Lung (tissue), 11 donors: ENCODE measurements at regions not wholly inside any gene's neighbourhood (a gene's known extent, or its start where the extent isn't known, plus 50 kb on each side); places are given as distances from the start of the nearest gene placed in this dataset.

ENCODE experiments used
- ATAC-seq: fragments of 200-7000 bp; cut with Tn5 transposase; one replicate; pipeline ENCODE4 v1.9.1; 2020; ENCODE audit warnings: moderate number of reproducible peaks; ENCODE audit not compliant: insufficient read depth, low FRiP score
- DNase-seq, 3 donors: peaks; one replicate each; pipeline ENCODE4 v3.0.0-alpha.2; 2013 to 2017
- H3K27ac ChIP-seq, 2 donors: one replicate each; pipeline ENCODE4 v1.5.1; 2013; ENCODE audit warnings: mild to moderate bottlenecking in 2 of 2, moderate library complexity in 2 of 2, control low read depth in 1 of 2, inconsistent platforms in 1 of 2, low read depth in 1 of 2, low read length in 1 of 2
- H3K27me3 ChIP-seq, 3 donors: one replicate each; pipeline ENCODE4 v1.5.1; 2013; ENCODE audit warnings: low read length in 2 of 3; ENCODE audit not compliant: control insufficient read depth in 3 of 3, insufficient read depth in 3 of 3
- H3K36me3 ChIP-seq, 4 donors: one replicate each; pipeline ENCODE4 v1.5.1; 2013; ENCODE audit warnings: low read length in 4 of 4, mild to moderate bottlenecking in 1 of 4, moderate library complexity in 1 of 4; ENCODE audit not compliant: control insufficient read depth in 4 of 4, insufficient read depth in 4 of 4
- H3K4me1 ChIP-seq, 5 donors: one replicate each; pipeline ENCODE4 v1.5.1; 2013; ENCODE audit warnings: low read length in 5 of 5, mild to moderate bottlenecking in 2 of 5, moderate library complexity in 1 of 5; ENCODE audit not compliant: control insufficient read depth in 5 of 5, insufficient read depth in 5 of 5
- H3K4me3 ChIP-seq: one replicate; pipeline ENCODE4 v1.5.1; 2013; ENCODE audit warnings: mild to moderate bottlenecking, control low read depth, moderate library complexity
- H3K9ac ChIP-seq, 2 donors: one replicate each; pipeline ENCODE4 v1.5.1; 2013; ENCODE audit warnings: low read length in 2 of 2, control low read depth in 1 of 2; ENCODE audit not compliant: insufficient read depth in 1 of 2
- H3K9me3 ChIP-seq, 4 donors: one replicate each; pipeline ENCODE4 v1.5.1; 2013; ENCODE audit warnings: low read length in 3 of 4, mild to moderate bottlenecking in 1 of 4, moderate library complexity in 1 of 4; ENCODE audit not compliant: control insufficient read depth in 4 of 4, insufficient read depth in 3 of 4
- WGBS, 2 donors: extraction: QIAGEN DNeasy Blood & Tissue Kit; methylation state at CpG; one replicate each; pipeline ENCODE4 v1.1.7; 2013; 5-methylcytosine and 5-hydroxymethylcytosine counted together
- TF ChIP-seq, protein P1 (sequence below): IDR thresholded peaks from 2 replicates; pipeline ENCODE4 v1.5.1; 2012; ENCODE audit warnings: mild to moderate bottlenecking; ENCODE audit errors: control extremely low read depth, extremely low read depth
- donor health status: control.
- donor health status: control.
- donor health status: Bipolar disorder and iron deficiency.
- donor health status: healthy.
- donor health status: DM: yes; HTN: yes; CAD: no.

GRCh38 chr12:85550924-85551323 is 270.9 kb downstream of the ALX1 start:
- 83 to 84% methylated on average over 2 of the region's 2 CpGs for WGBS, 2 donors
- no peaks in the 10 kb centered on the region for H3K27me3 ChIP-seq
- TF ChIP-seq, protein P1, sequence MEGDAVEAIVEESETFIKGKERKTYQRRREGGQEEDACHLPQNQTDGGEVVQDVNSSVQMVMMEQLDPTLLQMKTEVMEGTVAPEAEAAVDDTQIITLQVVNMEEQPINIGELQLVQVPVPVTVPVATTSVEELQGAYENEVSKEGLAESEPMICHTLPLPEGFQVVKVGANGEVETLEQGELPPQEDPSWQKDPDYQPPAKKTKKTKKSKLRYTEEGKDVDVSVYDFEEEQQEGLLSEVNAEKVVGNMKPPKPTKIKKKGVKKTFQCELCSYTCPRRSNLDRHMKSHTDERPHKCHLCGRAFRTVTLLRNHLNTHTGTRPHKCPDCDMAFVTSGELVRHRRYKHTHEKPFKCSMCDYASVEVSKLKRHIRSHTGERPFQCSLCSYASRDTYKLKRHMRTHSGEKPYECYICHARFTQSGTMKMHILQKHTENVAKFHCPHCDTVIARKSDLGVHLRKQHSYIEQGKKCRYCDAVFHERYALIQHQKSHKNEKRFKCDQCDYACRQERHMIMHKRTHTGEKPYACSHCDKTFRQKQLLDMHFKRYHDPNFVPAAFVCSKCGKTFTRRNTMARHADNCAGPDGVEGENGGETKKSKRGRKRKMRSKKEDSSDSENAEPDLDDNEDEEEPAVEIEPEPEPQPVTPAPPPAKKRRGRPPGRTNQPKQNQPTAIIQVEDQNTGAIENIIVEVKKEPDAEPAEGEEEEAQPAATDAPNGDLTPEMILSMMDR = no peak
- ATAC-seq (no peak), DNase-seq (peak in 2 of 3 donors; percentile 5 to 10)
- H3K9ac ChIP-seq = no peak overlapping the region
- H3K9me3 ChIP-seq = no peaks in the 10 kb centered on the region
- H3K4me1 ChIP-seq = peaks cover 0 to 5% (median 0%) of the 10 kb centered on the region in 5 donors
- no peak overlapping the region for H3K4me3 ChIP-seq
- H3K27ac ChIP-seq = no peak overlapping the region
- H3K36me3 ChIP-seq = no peaks in the 10 kb centered on the region

DNA sequence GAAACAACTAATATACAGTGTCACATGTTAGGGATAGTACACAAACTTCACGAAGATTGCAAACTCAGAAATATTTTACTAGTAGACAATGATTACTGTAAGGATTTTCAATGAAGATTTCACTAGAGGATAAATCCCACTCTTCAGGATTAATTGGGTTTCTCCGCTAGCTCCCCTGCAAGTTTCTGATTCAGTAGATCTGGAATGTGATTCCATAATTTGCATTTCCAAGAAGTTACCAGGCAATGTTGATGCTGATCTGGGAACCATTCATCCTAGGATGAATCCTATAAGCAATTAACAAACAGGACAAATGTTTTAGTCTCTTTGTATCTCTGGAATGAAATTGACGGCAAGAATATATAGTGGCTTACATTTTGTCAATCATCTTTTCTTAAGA is 272.4 kb downstream of the ALX1 start:
- H3K36me3 ChIP-seq = no peaks in the 10 kb centered on the region
- H3K27ac ChIP-seq = no peak overlapping the region
- WGBS, 2 donors = 90 to 94% methylated on average over 3 of the region's 3 CpGs
- no peak overlapping the region for H3K9ac ChIP-seq
- no peak for ATAC-seq
- TF ChIP-seq, protein P1 = no peak
- DNase-seq = no peak
- H3K9me3 ChIP-seq = no peaks in the 10 kb centered on the region
- peaks cover 0 to 5% (median 0%) of the 10 kb centered on the region in 5 donors for H3K4me1 ChIP-seq
- H3K27me3 ChIP-seq = no peaks in the 10 kb centered on the region
- H3K4me3 ChIP-seq = no peak overlapping the region

GRCh38 chr12:85557850-85558249 is 277.8 kb downstream of the ALX1 start:
- 89 to 90% methylated on average over 1 of the region's 1 CpG for WGBS, 2 donors
- Histone ChIP-seq H3K9ac (no peak overlapping the region), H3K36me3 (no peaks in the 10 kb centered on the region)

GRCh38 chr12:85558684-85559083 is 277.5 kb downstream of the RASSF9 start:
- ATAC-seq = no peak
- no peaks in the 10 kb centered on the region for H3K9me3 ChIP-seq

More at GRCh38 chr12:85557850-85558249, 277.8 kb downstream of the ALX1 start:
- H3K4me3 ChIP-seq = no peak overlapping the region
- no peaks in the 10 kb centered on the region for H3K27me3 ChIP-seq
- no peak overlapping the region for H3K27ac ChIP-seq
- ATAC-seq = no peak
- no peaks in the 10 kb centered on the region for H3K4me1 ChIP-seq
- no peak for DNase-seq
- TF ChIP-seq, protein P1 = no peak
- no peaks in the 10 kb centered on the region for H3K9me3 ChIP-seq

More at GRCh38 chr12:85558684-85559083, 277.5 kb downstream of the RASSF9 start:
- Histone ChIP-seq H3K27me3 (no peaks in the 10 kb centered on the region), H3K4me3 (no peak overlapping the region), H3K27ac (no peak overlapping the region), H3K9ac (no peak overlapping the region), H3K36me3 (no peaks in the 10 kb centered on the region), H3K4me1 (no peaks in the 10 kb centered on the region)
- DNase-seq = no peak
- TF ChIP-seq, protein P1 = no peak
